Right atrium auricular region (tissue), 2 donors: ENCODE measurements at regions not wholly inside any gene's neighbourhood (a gene's known extent, or its start where the extent isn't known, plus 50 kb on each side); places are given as distances from the start of the nearest gene placed in this dataset.

Experiments used
- DNase-seq: peaks from one replicate; pipeline ENCODE4 v3.0.0-alpha.2; 2019; ENCODE audit warnings: low spot score
- H3K27ac ChIP-seq, 2 donors: fragments of 200-600 bp; sonication (generic); 1 replicate in 1 of 2; 2 replicates in 1 of 2; pipeline ENCODE4 v1.5.1; 2016 to 2019
- H3K27me3 ChIP-seq, 2 donors: fragments of 200-600 bp; sonication (generic); one replicate each; pipeline versions ENCODE4 v1.5.1 to v1.6.0; 2017 to 2019
- H3K36me3 ChIP-seq: fragments of 200-600 bp; sonication (generic); one replicate; pipeline ENCODE4 v1.5.1; 2016
- H3K4me1 ChIP-seq, 2 donors: fragments of 200-600 bp; sonication (generic); one replicate each; pipeline versions ENCODE4 v1.5.1 to v1.6.0; 2017 to 2019
- H3K4me3 ChIP-seq, 2 donors: fragments of 200-600 bp; sonication (generic); 1 replicate in 1 of 2; 2 replicates in 1 of 2; pipeline ENCODE4 v1.5.1; 2017 to 2019; ENCODE audit warnings: mild to moderate bottlenecking in 1 of 2, moderate library complexity in 1 of 2
- H3K9me3 ChIP-seq, 2 donors: fragments of 200-600 bp; sonication (generic); one replicate each; pipeline ENCODE4 v1.5.1; 2019
- CTCF ChIP-seq, 2 donors: fragments of 200-600 bp; sonication (generic); IDR thresholded peaks; one replicate each; pipeline ENCODE4 v1.5.1; 2019; ENCODE audit warnings: antibody characterized with exemption in 2 of 2

- H3K4me1 ChIP-seq: no peaks in the 10 kb centered on the region
- no peaks in the 10 kb centered on the region for H3K9me3 ChIP-seq
- H3K27me3 ChIP-seq: no peaks in the 10 kb centered on the region
- no peak overlapping the region for H3K27ac ChIP-seq
- no peak overlapping the region for H3K4me3 ChIP-seq
- DNase-seq: no peak
- no peak for TF ChIP-seq CTCF (IDR thresholded peaks at IDR 0.05)
- no peaks in the 10 kb centered on the region for H3K36me3 ChIP-seq
These were observed 508.1 kb downstream of the PCNX1 start for GRCh38 chr14:71415404-71415690.

- H3K36me3 ChIP-seq: no peaks in the 10 kb centered on the region
- no peaks in the 10 kb centered on the region for H3K9me3 ChIP-seq
- no peak for TF ChIP-seq CTCF (IDR thresholded peaks at IDR 0.05)
- H3K4me1 ChIP-seq: no peaks in the 10 kb centered on the region
- no peak for DNase-seq
- no peaks in the 10 kb centered on the region for H3K27me3 ChIP-seq
- no peak overlapping the region for H3K4me3 ChIP-seq
- H3K27ac ChIP-seq: no peak overlapping the region
These were observed 509.1 kb downstream of the PCNX1 start for GRCh38 chr14:71416392-71416791.

- Histone ChIP-seq H3K4me3 (no peak overlapping the region), H3K9me3 (no peaks in the 10 kb centered on the region), H3K27ac (no peak overlapping the region), H3K27me3 (no peaks in the 10 kb centered on the region), H3K36me3 (no peaks in the 10 kb centered on the region), H3K4me1 (no peaks in the 10 kb centered on the region)
- DNase-seq: no peak
- no peak for TF ChIP-seq CTCF (IDR thresholded peaks at IDR 0.05)
These were observed 511.4 kb downstream of the PCNX1 start for GRCh38 chr14:71418532-71419245.

GRCh38 chr14:71423481-71423880 lies 508.7 kb upstream of the RGS6 start:
- Histone ChIP-seq H3K4me3 (no peak overlapping the region), H3K27me3 (no peaks in the 10 kb centered on the region), H3K36me3 (no peaks in the 10 kb centered on the region), H3K27ac (no peak overlapping the region), H3K4me1 (no peaks in the 10 kb centered on the region), H3K9me3 (peaks cover 0 to 36% of the 10 kb centered on the region in 2 donors)
- DNase-seq: no peak
- TF ChIP-seq CTCF (IDR thresholded peaks at IDR 0.05): no peak

GRCh38 chr14:71424941-71425340 lies 507.3 kb upstream of the RGS6 start:
- DNase-seq: no peak
- TF ChIP-seq CTCF (IDR thresholded peaks at IDR 0.05): no peak
- Histone ChIP-seq H3K4me3 (no peak overlapping the region), H3K27ac (no peak overlapping the region), H3K27me3 (no peaks in the 10 kb centered on the region), H3K4me1 (no peaks in the 10 kb centered on the region), H3K9me3 (peaks cover 0 to 36% of the 10 kb centered on the region in 2 donors), H3K36me3 (no peaks in the 10 kb centered on the region)

- no peaks in the 10 kb centered on the region for H3K27me3 ChIP-seq
- no peaks in the 10 kb centered on the region for H3K4me1 ChIP-seq
- no peak overlapping the region for H3K27ac ChIP-seq
- H3K36me3 ChIP-seq: no peaks in the 10 kb centered on the region
- H3K9me3 ChIP-seq: peaks cover 0 to 36% of the 10 kb centered on the region in 2 donors
- TF ChIP-seq CTCF (IDR thresholded peaks at IDR 0.05): no peak
- no peak for DNase-seq
- no peak overlapping the region for H3K4me3 ChIP-seq
These were observed 506.2 kb upstream of the RGS6 start for GRCh38 chr14:71426001-71426400.
